HG03175 (cell line): ENCODE measurements at regions not wholly inside any gene's neighbourhood (a gene's known extent, or its start where the extent isn't known, plus 50 kb on each side); places are given as distances from the start of the nearest gene placed in this dataset.

ENCODE experiments used
- ATAC-seq: cut with Tn5 transposase; IDR thresholded peaks from one replicate; pipeline ENCODE4 v1.9.1; 2021; ENCODE audit warnings: mild to moderate bottlenecking, moderate library complexity; ENCODE audit not compliant: unreplicated experiment

- no peak for ATAC-seq
These were observed 344.3 kb upstream of the ARRDC3 start for GRCh38 chr5:91727463-91727862.

- no peak for ATAC-seq
These were observed 339.8 kb upstream of the ARRDC3 start for GRCh38 chr5:91722736-91723467.

- ATAC-seq = no peak
These were observed 329.6 kb upstream of the ARRDC3 start for GRCh38 chr5:91712718-91713117.

- no peak for ATAC-seq
These were observed 324.4 kb upstream of the ARRDC3 start for GRCh38 chr5:91707521-91707841.

- ATAC-seq = no peak
These were observed 323.8 kb upstream of the ARRDC3 start for GRCh38 chr5:91706785-91707520.

- no peak for ATAC-seq
These were observed 320.0 kb upstream of the ARRDC3 start for GRCh38 chr5:91703128-91703527.

GRCh38 chr5:91699429-91699828, 316.3 kb upstream of the ARRDC3 start:
- no peak for ATAC-seq

GRCh38 chr5:91691592-91691991, 308.5 kb upstream of the ARRDC3 start:
- no peak for ATAC-seq

GRCh38 chr5:91690921-91691320, 307.8 kb upstream of the ARRDC3 start:
- ATAC-seq = no peak

- ATAC-seq = no peak
These were observed 304.3 kb upstream of the ARRDC3 start for GRCh38 chr5:91687430-91687829.

- ATAC-seq = no peak
These were observed 301.5 kb upstream of the ARRDC3 start for GRCh38 chr5:91684625-91685024.

- no peak for ATAC-seq
These were observed 287.4 kb upstream of the ARRDC3 start for GRCh38 chr5:91670563-91670962.

- no peak for ATAC-seq
These were observed 287.0 kb upstream of the ARRDC3 start for GRCh38 chr5:91670122-91670521.

GRCh38 chr5:91668261-91668660, 285.1 kb upstream of the ARRDC3 start:
- no peak for ATAC-seq

GRCh38 chr5:91652678-91653077, 269.6 kb upstream of the ARRDC3 start:
- ATAC-seq = no peak

GRCh38 chr5:91651704-91652103, 268.6 kb upstream of the ARRDC3 start:
- no peak for ATAC-seq

GRCh38 chr5:91645347-91645746, 262.2 kb upstream of the ARRDC3 start:
- no peak for ATAC-seq

GRCh38 chr5:91643797-91644196, 260.7 kb upstream of the ARRDC3 start:
- no peak for ATAC-seq

GRCh38 chr5:91642581-91642980, 259.5 kb upstream of the ARRDC3 start:
- ATAC-seq = no peak

- peak; percentile 64 for ATAC-seq
These were observed 258.7 kb upstream of the ARRDC3 start for GRCh38 chr5:91641730-91642350.

- no peak for ATAC-seq
These were observed 256.6 kb upstream of the ARRDC3 start for GRCh38 chr5:91639744-91640143.

- no peak for ATAC-seq
These were observed 254.9 kb upstream of the ARRDC3 start for GRCh38 chr5:91638010-91638409.
